Stimulated activated CD4-positive, alpha-beta T cell treated with anti-CD3 and anti-CD28 coated beads, Interleukin-4, amount 100 ng/mL, for 1 hour (primary cell): ENCODE measurements at regions not wholly inside any gene's neighbourhood (a gene's known extent, or its start where the extent isn't known, plus 50 kb on each side); places are given as distances from the start of the nearest gene placed in this dataset.

Source experiments
- DNase-seq: peaks from one replicate; pipeline ENCODE4 v3.0.0-alpha.2; 2020

- DNase-seq = no peak
These were observed 374.9 kb upstream of the SEMA3D start for GRCh38 chr7:85561706-85562105.

GRCh38 chr7:85554236-85555178 is 367.7 kb upstream of the SEMA3D start:
- no peak for DNase-seq

- DNase-seq = no peak
These were observed 349.3 kb upstream of the SEMA3D start for GRCh38 chr7:85535974-85536729.

GRCh38 chr7:85529831-85530230 is 343.0 kb upstream of the SEMA3D start:
- DNase-seq = no peak

- DNase-seq = no peak
These were observed 342.3 kb upstream of the SEMA3D start for GRCh38 chr7:85529201-85529600.

GRCh38 chr7:85528581-85528980 is 341.7 kb upstream of the SEMA3D start:
- no peak for DNase-seq

GRCh38 chr7:85525676-85526075 is 338.8 kb upstream of the SEMA3D start:
- no peak for DNase-seq

GRCh38 chr7:85522070-85522469 is 335.2 kb upstream of the SEMA3D start:
- DNase-seq = no peak

GRCh38 chr7:85521108-85521694 is 334.3 kb upstream of the SEMA3D start:
- DNase-seq = no peak

GRCh38 chr7:85520175-85520574 is 333.3 kb upstream of the SEMA3D start:
- no peak for DNase-seq

GRCh38 chr7:85516675-85517074 is 329.8 kb upstream of the SEMA3D start:
- no peak for DNase-seq

GRCh38 chr7:85512790-85513189 is 325.9 kb upstream of the SEMA3D start:
- no peak for DNase-seq

GRCh38 chr7:85510287-85510686 is 323.4 kb upstream of the SEMA3D start:
- DNase-seq = no peak

GRCh38 chr7:85509476-85509875 is 322.6 kb upstream of the SEMA3D start:
- DNase-seq = no peak

- no peak for DNase-seq
These were observed 322.0 kb upstream of the SEMA3D start for GRCh38 chr7:85508642-85509410.

GRCh38 chr7:85498031-85498430 is 311.2 kb upstream of the SEMA3D start:
- DNase-seq = no peak

GRCh38 chr7:85489498-85489897 is 302.6 kb upstream of the SEMA3D start:
- no peak for DNase-seq

GRCh38 chr7:85488406-85488805 is 301.6 kb upstream of the SEMA3D start:
- DNase-seq = no peak

GRCh38 chr7:85483177-85483576 is 296.3 kb upstream of the SEMA3D start:
- DNase-seq = no peak

- no peak for DNase-seq
These were observed 293.8 kb upstream of the SEMA3D start for GRCh38 chr7:85480666-85481065.

- DNase-seq = no peak
These were observed 293.2 kb upstream of the SEMA3D start for GRCh38 chr7:85479918-85480643.

- no peak for DNase-seq
These were observed 291.7 kb upstream of the SEMA3D start for GRCh38 chr7:85478530-85478929.
